GM23338 (cell line): ENCODE measurements at regions not wholly inside any gene's neighbourhood (a gene's known extent, or its start where the extent isn't known, plus 50 kb on each side); places are given as distances from the start of the nearest gene placed in this dataset.

Experiments
- ATAC-seq: fragments of 200-7000 bp; cut with Tn5 transposase; 3 replicates; pipeline ENCODE4 v1.9.1; 2020
- DNase-seq: peaks from one replicate; pipeline ENCODE4 v3.0.0-alpha.2; 2015; ENCODE audit warnings: low spot score
- H2AFZ ChIP-seq: fragments of 200-600 bp; sonication (generic); 2 replicates; pipeline ENCODE4 v1.8.0; 2016; ENCODE audit warnings: antibody characterized with exemption, mild to moderate bottlenecking, moderate library complexity
- H3F3A ChIP-seq: fragments of 200-600 bp; sonication (generic); replicated peaks from 2 replicates; pipeline ENCODE4 v1.8.0; 2017; ENCODE audit warnings: antibody characterized with exemption, mixed run types, low read depth
- H3K27ac ChIP-seq: fragments of 200-600 bp; sonication (generic); 2 replicates; pipeline ENCODE4 v1.6.1; 2016; ENCODE audit warnings: low read depth
- H3K27me3 ChIP-seq: fragments of 200-600 bp; sonication (generic); 2 replicates; pipeline ENCODE4 v1.8.0; 2016; ENCODE audit warnings: mild to moderate bottlenecking, mixed run types, moderate library complexity; ENCODE audit not compliant: insufficient read depth
- H3K36me3 ChIP-seq: fragments of 200-600 bp; sonication (generic); 2 replicates; pipeline ENCODE4 v1.8.0; 2016; ENCODE audit warnings: mild to moderate bottlenecking; ENCODE audit not compliant: insufficient read depth
- H3K4me1 ChIP-seq: fragments of 200-600 bp; sonication (generic); 2 replicates; pipeline ENCODE4 v1.8.0; 2016; ENCODE audit warnings: mild to moderate bottlenecking, moderate library complexity; ENCODE audit not compliant: insufficient read depth
- H3K4me2 ChIP-seq: fragments of 200-600 bp; sonication (generic); 2 replicates; pipeline ENCODE4 v1.7.1; 2017; ENCODE audit warnings: mixed run types
- H3K4me3 ChIP-seq: fragments of 200-600 bp; sonication (generic); 2 replicates; pipeline ENCODE4 v1.6.1; 2016; ENCODE audit warnings: mixed run types
- H3K79me2 ChIP-seq: fragments of 200-600 bp; sonication (generic); replicated peaks from 2 replicates; pipeline ENCODE4 v1.8.0; 2017; ENCODE audit warnings: mild to moderate bottlenecking; ENCODE audit not compliant: insufficient read depth
- H3K9me2 ChIP-seq: fragments of 200-600 bp; sonication (generic); 2 replicates; pipeline ENCODE4 v1.8.0; 2017; ENCODE audit not compliant: insufficient read depth
- H4K20me1 ChIP-seq: fragments of 200-600 bp; sonication (generic); replicated peaks from 2 replicates; pipeline ENCODE4 v1.8.0; 2017; ENCODE audit warnings: mild to moderate bottlenecking; ENCODE audit not compliant: insufficient read depth
- H3K27ac Mint-ChIP-seq: 2 replicates; pipeline ENCODE4 v1.8.0; 2020; ENCODE audit warnings: inconsistent platforms, mild to moderate bottlenecking, moderate library complexity, mixed read lengths
- H3K27me3 Mint-ChIP-seq: 3 replicates; pipeline ENCODE4 v1.8.0; 2022; ENCODE audit warnings: low read depth, mild to moderate bottlenecking, moderate library complexity, mixed read lengths, inconsistent platforms; ENCODE audit not compliant: insufficient read depth, poor library complexity
- H3K36me3 Mint-ChIP-seq: 3 replicates; pipeline ENCODE4 v1.8.0; 2021; ENCODE audit warnings: low read depth, mild to moderate bottlenecking, inconsistent platforms, moderate library complexity, mixed read lengths
- H3K4me1 Mint-ChIP-seq: 3 replicates; pipeline ENCODE4 v1.8.0; 2020; ENCODE audit warnings: mild to moderate bottlenecking, inconsistent platforms, mixed read lengths
- H3K4me3 Mint-ChIP-seq: 3 replicates; pipeline ENCODE4 v1.8.0; 2021; ENCODE audit warnings: moderate library complexity, mild to moderate bottlenecking, inconsistent platforms, mixed read lengths
- H3K9me3 Mint-ChIP-seq: 3 replicates; pipeline ENCODE4 v1.8.0; 2020; ENCODE audit warnings: moderate library complexity, mild to moderate bottlenecking, inconsistent platforms, mixed read lengths
- CREB1 ChIP-seq: fragments of 250-450 bp; sonication (Bioruptor Pico); IDR thresholded peaks from 2 replicates; pipeline ENCODE4 v1.5.0; 2020; ENCODE audit warnings: low read depth, mild to moderate bottlenecking, moderate library complexity
- CTCF ChIP-seq, 2 experiments: fragments of 200-600 bp in 1 of 2; sonication (generic) in 1 of 2; conservative IDR thresholded peaks; 2 replicates each; pipeline versions ENCODE4 v1.5.1 to v1.6.1; 2016 to 2017; ENCODE audit warnings: antibody characterized with exemption in 2 of 2, low read depth in 2 of 2, mild to moderate bottlenecking in 2 of 2, moderate library complexity in 1 of 2
- ETS1 ChIP-seq: IDR thresholded peaks from 2 replicates; pipeline ENCODE4 v1.6.1; 2016; ENCODE audit warnings: antibody characterized with exemption
- EZH2 ChIP-seq: fragments of 200-600 bp; sonication (generic); IDR thresholded peaks from one replicate; pipeline ENCODE4 v1.8.0; 2017; ENCODE audit warnings: antibody characterized with exemption, mild to moderate bottlenecking, low read depth; ENCODE audit not compliant: unreplicated experiment
- EZH2phosphoT487 ChIP-seq: fragments of 200-600 bp; sonication (generic); IDR thresholded peaks from one replicate; pipeline ENCODE4 v1.8.1; 2018; ENCODE audit warnings: antibody characterized with exemption; ENCODE audit not compliant: unreplicated experiment
- JUNB ChIP-seq: IDR thresholded peaks from one replicate; pipeline ENCODE4 v1.6.1; 2016; ENCODE audit warnings: antibody characterized with exemption; ENCODE audit not compliant: unreplicated experiment
- NANOG ChIP-seq: IDR thresholded peaks from 2 replicates; pipeline ENCODE4 v1.6.1; 2016; ENCODE audit warnings: antibody characterized with exemption, borderline replicate concordance
- POLR2AphosphoS5 ChIP-seq: IDR thresholded peaks from 2 replicates; pipeline ENCODE4 v1.6.1; 2016; ENCODE audit warnings: antibody characterized with exemption, low read depth
- REST ChIP-seq: IDR thresholded peaks from one replicate; pipeline ENCODE4 v1.6.1; 2018; ENCODE audit warnings: antibody characterized with exemption; ENCODE audit not compliant: unreplicated experiment
- STAT1 ChIP-seq: IDR thresholded peaks from one replicate; pipeline ENCODE4 v1.6.1; 2016; ENCODE audit warnings: antibody characterized with exemption; ENCODE audit not compliant: unreplicated experiment
- ZNF114 ChIP-seq: fragments of 250-450 bp; sonication (Bioruptor Pico); IDR thresholded peaks from 2 replicates; pipeline ENCODE4 v1.5.0; 2020; ENCODE audit warnings: mild to moderate bottlenecking, moderate library complexity
- ZNF331 ChIP-seq: fragments of 250-450 bp; sonication (Bioruptor Pico); IDR thresholded peaks from 2 replicates; pipeline ENCODE4 v1.5.0; 2020; ENCODE audit warnings: low read depth, mild to moderate bottlenecking, moderate library complexity
- ZNF462 ChIP-seq: fragments of 250-450 bp; sonication (Bioruptor Pico); IDR thresholded peaks from 2 replicates; pipeline ENCODE4 v1.5.0; 2020; ENCODE audit warnings: mild to moderate bottlenecking, moderate library complexity

- DNase-seq (no peak), ATAC-seq (no peak)
- no peaks in the 10 kb centered on the region for H3K36me3 Mint-ChIP-seq
Observed at GRCh38 chr3:124172816-124173215, 180.9 kb upstream of the ROPN1 start.

More at GRCh38 chr3:124172816-124173215, 180.9 kb upstream of the ROPN1 start:
- H3K27me3 ChIP-seq, result no peaks in the 10 kb centered on the region
- TF ChIP-seq REST, result no peak
- no peak for TF ChIP-seq EZH2
- TF ChIP-seq ETS1, result no peak
- no peak for TF ChIP-seq CREB1 (CRISPR knock-in tag)
- no peak for TF ChIP-seq EZH2phosphoT487
- no peak for TF ChIP-seq CTCF (conservative IDR thresholded peaks at IDR 0.05; ENCODE audit: low read depth in 2 of 2)
- TF ChIP-seq ZNF114 (CRISPR knock-in tag), result no peak
- TF ChIP-seq NANOG, result no peak
- no peak for TF ChIP-seq ZNF331 (CRISPR knock-in tag)
- no peak for TF ChIP-seq POLR2AphosphoS5
- no peak for TF ChIP-seq JUNB
- no peak for TF ChIP-seq STAT1
- TF ChIP-seq ZNF462 (CRISPR knock-in tag), result no peak
- no peaks in the 10 kb centered on the region for H3K9me3 Mint-ChIP-seq
- no peaks in the 10 kb centered on the region for H3K4me1 ChIP-seq
- H3K4me3 Mint-ChIP-seq, result no peak overlapping the region
- no peaks in the 10 kb centered on the region for H3K79me2 ChIP-seq
- no peak overlapping the region for H3K27ac ChIP-seq
- peaks cover 28% of the 10 kb centered on the region for H3K9me2 ChIP-seq
- H2AFZ ChIP-seq, result no peak overlapping the region
- H3K27me3 Mint-ChIP-seq, result peaks cover 7% of the 10 kb centered on the region
- no peaks in the 10 kb centered on the region for H4K20me1 ChIP-seq
- H3F3A ChIP-seq, result no peaks in the 10 kb centered on the region
- no peak overlapping the region for H3K4me3 ChIP-seq
- no peak overlapping the region for H3K27ac Mint-ChIP-seq
- H3K4me2 ChIP-seq, result no peak overlapping the region
- H3K4me1 Mint-ChIP-seq, result peaks cover 6% of the 10 kb centered on the region; the same call in 2 of the 3 replicates
- no peaks in the 10 kb centered on the region for H3K36me3 ChIP-seq
